ENCODE measurements at regions not wholly inside any gene's neighbourhood (a gene's known extent, or its start where the extent isn't known, plus 50 kb on each side); places are given as distances from the start of the nearest gene placed in this dataset.

- TF ChIP-seq CTCF (IDR thresholded peaks at IDR 0.05) (no peak), POLR2A (IDR thresholded peaks at IDR 0.05) (no peak)
Observed at GRCh38 chr5:5702934-5703333, 280.5 kb downstream of the ICE1 start.

All from Peyer's patch (tissue), 4 donors.